Posterior vena cava (tissue), 2 donors: ENCODE measurements at regions not wholly inside any gene's neighbourhood (a gene's known extent, or its start where the extent isn't known, plus 50 kb on each side); places are given as distances from the start of the nearest gene placed in this dataset.
"Not testable (repeated sequence)": the region's sequence is repeated elsewhere in the genome, so short reads cannot be mapped to it uniquely, and the experiment has no call there.

Source experiments
- DNase-seq: peaks from one replicate; pipeline ENCODE4 v3.0.0-alpha.2; 2020; ENCODE audit warnings: low spot score
- intact Hi-C, 2 donors: fragments of 100-400 bp; cut with DNase I; formaldehyde crosslinking; loops; one replicate each; pipeline versions ENCODE4 v1.14.1 to v1.14.2; 2022 to 2023
- donor health status: DM: yes; HTN: yes; CAD: no.
- donor health status: DM: yes; HTN: yes; CAD: no.

DNA sequence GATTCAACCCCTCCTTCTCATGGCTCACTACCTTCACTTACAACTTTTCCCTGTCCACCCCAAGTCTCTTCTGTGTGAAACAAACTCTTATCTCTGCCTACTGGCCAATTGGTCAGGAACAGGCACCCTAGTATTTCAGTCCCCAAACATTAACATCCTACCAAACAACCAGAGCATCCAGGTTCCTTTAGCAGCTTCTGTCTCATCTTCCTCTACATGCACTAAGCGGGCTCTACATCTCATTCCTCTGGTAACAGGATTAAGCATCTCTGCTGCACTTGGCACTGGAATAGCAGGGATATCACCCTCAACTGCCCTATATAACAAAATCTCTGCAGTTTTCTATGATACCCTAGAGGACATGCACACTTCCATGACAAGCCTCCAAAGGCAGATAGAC lies 116.2 kb downstream of the JRKL start:
- no peak for DNase-seq
- intact Hi-C loops: no loop called here

DNA sequence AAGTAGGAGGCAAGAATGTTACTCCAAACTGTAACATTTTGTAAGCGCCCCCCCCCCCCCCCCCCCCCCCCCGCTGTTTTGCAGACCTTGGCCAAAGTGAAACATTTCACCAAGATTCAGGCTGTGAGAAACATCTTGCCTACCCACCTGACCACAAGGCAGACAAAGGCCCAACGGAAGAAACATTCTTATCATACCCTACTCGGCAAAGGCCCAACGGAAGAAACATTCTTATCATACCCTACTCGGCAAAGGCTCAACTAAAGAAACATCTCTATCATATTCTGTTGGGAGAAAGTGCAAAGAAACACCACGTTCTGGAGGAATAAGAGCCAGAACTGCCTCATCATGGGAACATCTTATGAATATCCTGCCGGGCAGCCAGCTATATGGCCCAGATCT lies 117.1 kb downstream of the JRKL start:
- DNase-seq: no peak

DNA sequence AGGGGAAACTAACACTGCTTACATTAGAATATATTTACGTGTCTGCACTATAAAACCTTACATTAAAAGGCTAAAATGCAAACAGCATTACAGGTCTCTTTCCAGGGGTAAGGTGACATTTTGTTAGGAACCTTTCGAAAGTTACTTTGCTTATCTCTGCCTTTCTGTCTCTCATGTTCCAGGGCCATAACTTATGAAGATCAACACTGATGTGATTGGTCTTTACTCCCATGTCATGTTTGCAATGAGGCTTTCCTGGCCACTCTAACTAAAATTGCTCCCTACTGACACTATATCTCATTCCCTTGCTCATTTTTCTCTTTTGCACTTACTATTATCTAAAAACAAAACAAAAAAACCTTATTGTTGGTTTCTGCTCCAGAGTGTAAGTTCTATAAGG lies 119.0 kb downstream of the JRKL start:
- intact Hi-C loops: no loop called here
- no peak for DNase-seq

More for the DNA sequence above, 117.1 kb downstream of the JRKL start:
- intact Hi-C loops: no loop called here

- DNase-seq: no peak
- intact Hi-C loops: no loop called here
Observed at GRCh38 chr11:96520939-96521338, 131.1 kb downstream of the JRKL start.

DNA sequence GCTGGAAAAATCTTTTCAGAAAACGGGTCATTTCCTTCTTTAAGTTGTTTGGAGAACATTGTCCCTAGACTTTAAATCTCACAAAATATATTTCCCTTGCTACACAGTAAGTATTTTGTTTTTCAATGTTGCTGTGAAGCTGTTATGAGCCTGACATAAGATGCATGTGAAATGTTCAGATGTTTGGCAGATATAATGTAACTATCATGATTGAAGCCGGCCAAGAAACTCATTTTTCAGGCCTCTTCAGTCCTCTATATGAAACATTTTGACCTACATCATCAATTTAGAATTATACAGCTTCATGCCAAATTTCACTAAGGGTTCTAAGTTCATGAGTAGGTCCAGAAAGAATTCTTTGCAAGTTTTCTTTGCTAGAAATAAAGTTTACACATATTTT lies 133.8 kb downstream of the JRKL start:
- DNase-seq: no peak
- intact Hi-C loops: no loop called here

- DNase-seq: no peak
- intact Hi-C loops: no loop called here
Observed at GRCh38 chr11:96524475-96524874, 134.7 kb downstream of the JRKL start.

DNA sequence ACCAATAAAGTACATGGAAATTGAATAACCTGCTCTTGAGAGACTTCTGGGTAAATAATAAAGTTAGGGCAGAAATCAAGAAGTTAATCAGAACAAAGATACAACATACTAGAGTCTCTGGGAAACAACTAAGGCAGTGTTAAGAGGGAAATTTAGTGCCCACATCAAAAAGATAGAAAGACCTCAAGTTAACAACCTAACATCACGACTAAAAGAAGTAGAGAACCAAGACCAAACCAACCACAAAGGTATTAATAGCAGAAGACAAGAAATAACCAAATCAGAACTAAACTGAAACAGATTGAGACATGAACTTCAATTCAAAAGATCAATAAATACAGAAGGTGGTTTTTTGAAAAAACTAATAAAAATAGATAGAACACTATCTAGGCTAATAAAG lies 140.7 kb downstream of the JRKL start:
- intact Hi-C loops: no loop called here
- DNase-seq: no peak

DNA sequence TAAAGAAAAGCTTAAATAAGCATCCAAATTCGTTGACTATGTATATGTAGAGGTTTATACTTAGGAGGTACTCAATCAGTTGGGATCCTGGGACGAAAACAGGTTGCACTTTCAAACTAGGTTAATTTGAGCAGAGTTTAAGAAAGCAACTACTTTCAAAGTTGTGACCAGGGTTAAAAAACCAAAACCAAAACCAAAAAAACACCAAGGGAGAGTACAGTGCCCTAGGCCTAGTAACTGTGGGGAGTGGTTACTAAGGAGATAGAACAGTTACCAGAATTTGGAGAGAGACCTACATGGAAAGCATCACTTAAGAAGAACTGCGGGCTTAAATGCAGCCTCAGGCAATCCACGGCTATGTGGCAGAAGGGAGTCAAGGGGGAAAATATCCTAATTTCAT lies 148.3 kb downstream of the JRKL start:
- DNase-seq: no peak
- intact Hi-C loops: no loop called here

DNA sequence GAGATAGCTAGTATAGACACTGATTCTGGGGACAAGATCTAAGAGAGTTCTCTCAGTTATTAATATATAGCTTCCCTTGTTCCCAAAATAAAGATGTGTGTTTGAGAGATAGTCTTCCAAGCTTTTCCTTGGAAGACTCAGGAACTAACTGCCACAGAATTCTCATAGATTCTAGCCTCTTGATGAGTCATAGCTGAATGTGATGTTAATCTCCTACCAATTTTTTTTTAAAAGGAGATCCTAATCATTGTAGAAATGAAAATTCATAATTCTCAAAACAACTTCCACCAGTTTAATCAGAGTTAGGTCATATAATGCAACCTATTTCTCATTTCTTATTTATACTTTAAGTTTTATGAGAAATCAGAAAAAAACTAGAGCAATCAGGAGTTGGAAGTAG lies 148.8 kb downstream of the JRKL start:
- intact Hi-C loops: no loop called here
- DNase-seq: no peak

- intact Hi-C loops: no loop called here
- no peak for DNase-seq
Observed at GRCh38 chr11:96540875-96541274, 151.1 kb downstream of the JRKL start.

- intact Hi-C loops: no loop called here
- no peak for DNase-seq
Observed at GRCh38 chr11:96543177-96543576, 153.4 kb downstream of the JRKL start.

GRCh38 chr11:96545192-96545591 lies 155.4 kb downstream of the JRKL start:
- DNase-seq: peak; percentile 58
- intact Hi-C loops: not testable (repeated sequence)

DNA sequence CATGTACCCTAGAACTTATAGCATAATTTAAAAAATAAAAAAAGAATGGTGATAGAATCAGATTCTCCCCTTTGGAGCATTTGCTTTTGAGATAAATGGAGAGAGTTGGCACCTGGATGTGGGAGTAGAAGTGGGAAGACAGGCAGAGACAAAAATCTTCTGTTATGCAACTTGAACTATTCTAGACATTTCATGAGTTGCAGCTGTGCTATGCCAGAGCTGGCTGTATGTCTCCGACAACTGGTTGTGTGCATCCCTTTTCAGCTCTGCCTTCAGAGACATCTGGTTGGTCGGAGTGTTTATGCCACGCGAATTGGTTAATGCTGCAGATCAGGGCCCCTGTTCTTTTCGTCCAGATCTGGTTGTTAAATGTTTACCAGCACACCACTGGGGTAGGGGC lies 161.3 kb downstream of the JRKL start:
- DNase-seq: no peak
- intact Hi-C loops: no loop called here

DNA sequence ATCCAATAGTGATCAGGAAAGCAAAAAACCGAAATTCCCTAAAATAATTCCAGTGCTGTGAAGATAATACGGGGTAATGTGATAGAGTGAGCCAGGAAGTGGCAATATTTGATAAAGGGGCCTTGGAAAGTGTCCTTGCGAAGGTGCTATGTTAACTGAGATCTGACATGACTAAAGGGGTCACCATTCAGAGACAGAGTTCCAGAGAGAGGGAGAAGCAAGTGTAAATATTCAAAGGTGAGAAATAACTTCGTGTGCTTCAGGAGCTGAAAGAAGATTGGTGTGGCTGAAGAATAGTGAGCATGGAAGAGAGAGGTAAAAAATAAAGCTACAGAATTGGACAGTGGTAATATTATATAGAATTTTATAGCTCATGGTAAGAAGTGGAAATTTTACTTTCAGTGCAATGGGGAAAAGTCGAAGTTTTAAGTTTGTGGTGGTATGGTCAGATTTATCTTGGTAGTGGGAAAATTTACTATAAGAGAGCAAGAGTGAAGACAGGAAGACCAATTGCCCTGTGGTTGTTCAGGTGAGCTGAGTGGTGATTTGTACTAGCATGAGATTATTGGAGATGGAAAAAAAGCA lies 164.5 kb downstream of the JRKL start:
- intact Hi-C loops: no loop called here
- no peak for DNase-seq

DNA sequence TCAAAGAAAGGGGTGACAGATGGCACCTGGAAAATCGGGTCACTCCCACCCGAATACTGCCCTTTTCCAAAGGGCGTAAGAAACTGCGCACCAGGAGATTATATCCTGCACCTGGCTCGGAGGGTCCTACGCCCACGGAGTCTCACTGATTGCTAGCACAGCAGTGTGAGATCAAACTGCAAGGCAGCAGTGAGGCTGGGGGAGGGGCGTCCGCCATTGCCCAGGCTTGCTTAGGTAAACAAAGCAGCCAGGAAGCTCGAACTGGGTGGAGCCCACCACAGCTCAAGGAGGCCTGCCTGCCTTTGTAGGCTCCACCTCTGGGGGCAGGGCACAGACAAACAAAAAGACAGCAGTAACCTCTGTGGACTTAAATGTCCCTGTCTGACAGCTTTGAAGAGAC lies 166.0 kb downstream of the JRKL start:
- DNase-seq, intact Hi-C loops: not testable (repeated sequence)

GRCh38 chr11:96560727-96561126 lies 170.9 kb downstream of the JRKL start:
- intact Hi-C loops: not testable (repeated sequence)

DNA sequence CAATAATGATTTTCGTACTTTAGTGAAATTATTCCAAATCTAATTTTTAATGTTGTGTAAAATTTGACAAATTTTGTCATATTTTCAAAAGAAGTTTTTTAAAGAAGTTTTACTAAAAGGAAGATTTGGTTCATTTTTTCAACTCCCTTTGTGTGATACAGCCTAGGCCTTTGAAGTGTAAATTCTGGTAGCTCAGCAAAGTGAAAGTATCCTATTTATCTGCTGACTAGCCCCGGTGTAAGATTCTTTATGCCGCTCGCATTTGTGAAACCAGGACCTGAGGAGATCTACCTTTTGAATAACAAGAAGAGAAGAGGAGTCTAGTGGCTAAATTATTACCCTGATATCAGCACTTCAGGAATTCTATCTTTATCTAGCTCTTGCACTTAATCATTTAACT lies 177.4 kb downstream of the JRKL start:
- no peak for DNase-seq
- intact Hi-C loops: no loop called here

More at GRCh38 chr11:96560727-96561126, 170.9 kb downstream of the JRKL start:
- DNase-seq: not testable (repeated sequence)

- no peak for DNase-seq
- intact Hi-C loops: no loop called here
Observed at GRCh38 chr11:96567667-96568066, 177.9 kb downstream of the JRKL start.

- intact Hi-C loops: no loop called here
- no peak for DNase-seq
Observed at GRCh38 chr11:96576383-96576782, 186.6 kb downstream of the JRKL start.

DNA sequence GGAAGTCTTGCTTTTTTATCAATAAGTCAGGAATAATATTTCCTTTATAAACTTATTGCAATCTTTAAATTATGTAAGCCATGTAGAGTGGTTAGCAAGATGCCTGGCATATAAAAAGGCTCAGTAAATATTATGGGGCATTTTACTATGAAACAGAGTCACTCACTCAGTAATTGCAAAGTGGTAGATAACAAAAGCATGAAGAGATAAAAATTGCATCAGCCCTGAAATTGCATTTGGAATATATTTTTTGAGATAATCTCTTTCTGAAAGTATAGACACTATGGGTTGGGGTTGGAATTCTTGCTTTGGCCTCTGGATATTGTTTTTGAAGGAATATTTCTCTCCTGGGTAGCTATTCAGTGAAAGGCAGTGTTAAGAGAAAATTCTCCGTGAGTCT lies 188.6 kb downstream of the JRKL start:
- intact Hi-C loops: no loop called here

DNA sequence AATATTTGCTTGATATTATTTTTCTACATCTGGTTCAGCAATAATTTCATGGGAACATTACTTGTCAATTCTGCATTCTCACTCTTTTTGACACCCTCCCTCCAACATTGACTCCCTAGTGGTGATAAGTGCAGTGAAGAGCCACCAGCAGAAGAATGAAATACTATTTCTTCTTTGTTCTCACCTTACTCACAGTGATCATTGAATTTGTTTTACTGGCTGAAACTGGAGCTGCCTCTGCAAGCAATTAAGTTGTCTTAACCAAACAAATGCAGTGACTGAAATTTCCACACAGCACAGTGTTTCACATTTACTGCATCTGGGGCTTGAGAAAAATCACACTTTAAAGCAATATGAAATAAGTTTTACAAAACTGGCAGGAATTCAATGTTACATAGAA lies 189.8 kb downstream of the JRKL start:
- intact Hi-C loops: no loop called here
- DNase-seq: no peak

More for the DNA sequence above, 188.6 kb downstream of the JRKL start:
- no peak for DNase-seq

DNA sequence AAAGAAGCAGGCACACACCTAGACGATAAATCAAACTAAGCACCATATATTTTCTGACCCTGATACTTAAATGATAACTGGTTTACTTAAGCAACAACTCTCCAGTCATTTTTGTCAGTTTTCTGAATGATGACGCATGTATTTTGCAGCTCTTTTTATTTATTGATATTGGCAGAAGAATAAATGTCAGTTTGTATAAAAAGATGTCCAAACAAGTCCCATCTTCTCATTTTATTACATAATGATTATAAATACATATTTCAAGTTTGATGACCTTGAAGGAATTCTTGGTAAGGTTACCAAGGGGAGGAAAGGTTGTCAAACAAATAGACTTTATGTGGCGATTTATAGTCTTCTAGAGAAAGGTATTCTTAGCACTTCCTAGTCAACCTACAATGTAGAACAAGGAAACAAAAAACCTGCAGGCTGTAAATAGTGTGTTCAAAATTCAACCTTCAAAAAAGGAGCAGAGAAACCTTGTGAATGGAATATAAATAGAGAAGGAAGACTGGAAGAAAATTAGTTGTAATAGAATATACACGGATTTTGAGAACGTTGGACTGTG lies 190.7 kb downstream of the JRKL start:
- DNase-seq: no peak
- intact Hi-C loops: no loop called here
